Ovary (tissue), 7 donors: ENCODE measurements at regions not wholly inside any gene's neighbourhood (a gene's known extent, or its start where the extent isn't known, plus 50 kb on each side); places are given as distances from the start of the nearest gene placed in this dataset.

Experiments
- DNase-seq, 5 donors: peaks; one replicate each; pipeline ENCODE4 v3.0.0-alpha.2; 2019 to 2020
- H3K27ac ChIP-seq, 2 donors: fragments of 200-600 bp; one replicate each; pipeline versions ENCODE4 v1.5.1 to v1.8.0; 2019 to 2022
- H3K27me3 ChIP-seq: fragments of 200-600 bp; one replicate; pipeline ENCODE4 v1.8.0; 2022
- H3K36me3 ChIP-seq: fragments of 200-600 bp; sonication (generic); one replicate; pipeline ENCODE4 v1.5.1; 2019
- H3K4me1 ChIP-seq: one replicate; pipeline ENCODE4 v1.8.1; 2013; ENCODE audit warnings: mild to moderate bottlenecking, moderate library complexity; ENCODE audit not compliant: insufficient read depth
- H3K4me3 ChIP-seq: fragments of 200-600 bp; sonication (generic); one replicate; pipeline ENCODE4 v1.5.1; 2017
- H3K9me3 ChIP-seq, 2 donors: fragments of 200-600 bp in 1 of 2; sonication (generic) in 1 of 2; one replicate each; pipeline versions ENCODE4 v1.5.1 to v1.8.1; 2013 to 2019; ENCODE audit warnings: mild to moderate bottlenecking in 1 of 2, moderate library complexity in 1 of 2
- EP300 ChIP-seq: sonication (generic); formaldehyde crosslinking; IDR thresholded peaks from one replicate; pipeline ENCODE4 v1.6.1; 2017; ENCODE audit warnings: antibody characterized with exemption
- POLR2A ChIP-seq: fragments of 450-650 bp; IDR thresholded peaks from one replicate; pipeline ENCODE4 v1.6.1; 2017; ENCODE audit warnings: antibody characterized with exemption, mild to moderate bottlenecking, moderate library complexity
- WGBS, 3 donors: extraction: QIAGEN DNeasy Blood & Tissue Kit in 1 of 3; methylation state at CpG; one replicate each; pipeline versions ENCODE4 v1.1.5 to v1.1.7; 2013 to 2017; 5-methylcytosine and 5-hydroxymethylcytosine counted together
- intact Hi-C, 4 donors: fragments of 100-400 bp; cut with DNase I; formaldehyde crosslinking; loops; one replicate each; pipeline versions ENCODE4 v1.11.0 to v1.15.1; 2022 to 2023
- TF ChIP-seq, protein P1 (sequence below), 3 donors: fragments of 450-650 bp in 2 of 3; fragments of 200-600 bp in 1 of 3; IDR thresholded peaks; one replicate each; pipeline versions ENCODE4 v1.5.1 to v1.8.0; 2016 to 2022; ENCODE audit warnings: antibody characterized with exemption in 3 of 3, mild to moderate bottlenecking in 1 of 3
- donor health status: DM: no; HTN: no; CAD: no; lungs with moderate emphysema.
- donor health status: DM: no; HTN: no; CAD: no.
- donor health status: Bipolar disorder and iron deficiency.
- donor health status: DM: no; HTN: no; CAD: no.
- donor health status: DM: yes; HTN: yes; CAD: no.

DNA sequence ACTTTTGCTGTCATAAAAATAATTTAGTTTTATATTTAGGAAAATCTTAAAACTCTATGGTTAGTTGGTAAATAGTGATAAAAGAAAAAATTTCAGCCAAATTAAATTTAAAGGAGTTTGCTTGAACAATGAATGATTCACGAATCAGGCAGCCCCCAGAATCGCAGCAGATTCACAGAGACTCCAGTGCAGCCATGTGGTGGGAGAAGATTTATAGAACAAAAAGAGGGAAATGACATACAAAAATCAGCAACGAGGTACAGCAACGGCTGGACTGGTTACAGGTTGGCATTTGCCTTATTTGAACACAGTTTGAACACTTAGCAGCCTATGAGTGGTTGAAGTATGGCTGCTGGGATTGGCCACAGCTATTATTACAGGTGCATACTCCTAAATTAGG is 96.4 kb upstream of the MYCBP2 start:
- no peak overlapping the region for H3K4me3 ChIP-seq
- 10 to 28% (median 20%) methylated on average over 4 of the region's 4 CpGs for whole genome bisulfite sequencing, 3 donors
- TF ChIP-seq POLR2A = no peak
- TF ChIP-seq, protein P1, sequence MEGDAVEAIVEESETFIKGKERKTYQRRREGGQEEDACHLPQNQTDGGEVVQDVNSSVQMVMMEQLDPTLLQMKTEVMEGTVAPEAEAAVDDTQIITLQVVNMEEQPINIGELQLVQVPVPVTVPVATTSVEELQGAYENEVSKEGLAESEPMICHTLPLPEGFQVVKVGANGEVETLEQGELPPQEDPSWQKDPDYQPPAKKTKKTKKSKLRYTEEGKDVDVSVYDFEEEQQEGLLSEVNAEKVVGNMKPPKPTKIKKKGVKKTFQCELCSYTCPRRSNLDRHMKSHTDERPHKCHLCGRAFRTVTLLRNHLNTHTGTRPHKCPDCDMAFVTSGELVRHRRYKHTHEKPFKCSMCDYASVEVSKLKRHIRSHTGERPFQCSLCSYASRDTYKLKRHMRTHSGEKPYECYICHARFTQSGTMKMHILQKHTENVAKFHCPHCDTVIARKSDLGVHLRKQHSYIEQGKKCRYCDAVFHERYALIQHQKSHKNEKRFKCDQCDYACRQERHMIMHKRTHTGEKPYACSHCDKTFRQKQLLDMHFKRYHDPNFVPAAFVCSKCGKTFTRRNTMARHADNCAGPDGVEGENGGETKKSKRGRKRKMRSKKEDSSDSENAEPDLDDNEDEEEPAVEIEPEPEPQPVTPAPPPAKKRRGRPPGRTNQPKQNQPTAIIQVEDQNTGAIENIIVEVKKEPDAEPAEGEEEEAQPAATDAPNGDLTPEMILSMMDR (IDR thresholded peaks at IDR 0.05) = no peak
- TF ChIP-seq EP300 = no peak
- no peaks in the 10 kb centered on the region for H3K36me3 ChIP-seq
- intact Hi-C loops = no loop called here
- no peak overlapping the region for H3K27ac ChIP-seq
- DNase-seq = no peak
- peaks cover 2% of the 10 kb centered on the region for H3K4me1 ChIP-seq
- H3K27me3 ChIP-seq = no peaks in the 10 kb centered on the region
- no peaks in the 10 kb centered on the region for H3K9me3 ChIP-seq

DNA sequence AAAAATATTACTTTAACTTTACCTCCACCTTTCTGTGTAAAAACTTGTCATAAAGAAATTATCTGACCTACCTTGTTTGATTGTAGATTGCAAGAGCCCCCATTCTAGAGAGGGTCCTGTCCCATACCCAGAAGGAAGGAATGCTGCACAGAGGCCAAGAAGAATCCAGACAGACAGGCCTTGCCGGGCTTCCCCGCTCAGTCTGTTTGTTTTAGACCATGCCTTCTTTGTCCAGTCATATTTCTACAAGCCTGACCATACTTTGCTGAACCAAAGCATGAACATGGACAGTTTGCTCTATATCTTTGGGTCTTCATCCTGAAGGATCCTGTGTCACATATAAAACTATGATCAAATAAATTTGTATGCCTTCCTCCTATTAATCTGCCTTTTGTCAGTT is 95.8 kb upstream of the MYCBP2 start:
- no peak overlapping the region for H3K4me3 ChIP-seq
- 45 to 69% (median 65%) methylated on average over 2 of the region's 2 CpGs for WGBS, 3 donors
- DNase-seq = no peak
- no peak overlapping the region for H3K27ac ChIP-seq
- H3K9me3 ChIP-seq = no peaks in the 10 kb centered on the region
- H3K27me3 ChIP-seq = no peaks in the 10 kb centered on the region
- intact Hi-C loops = no loop called here
- no peak for TF ChIP-seq EP300
- no peak for TF ChIP-seq POLR2A
- TF ChIP-seq, protein P1 (IDR thresholded peaks at IDR 0.05) = no peak
- H3K4me1 ChIP-seq = peaks cover 2% of the 10 kb centered on the region
- H3K36me3 ChIP-seq = no peaks in the 10 kb centered on the region

DNA sequence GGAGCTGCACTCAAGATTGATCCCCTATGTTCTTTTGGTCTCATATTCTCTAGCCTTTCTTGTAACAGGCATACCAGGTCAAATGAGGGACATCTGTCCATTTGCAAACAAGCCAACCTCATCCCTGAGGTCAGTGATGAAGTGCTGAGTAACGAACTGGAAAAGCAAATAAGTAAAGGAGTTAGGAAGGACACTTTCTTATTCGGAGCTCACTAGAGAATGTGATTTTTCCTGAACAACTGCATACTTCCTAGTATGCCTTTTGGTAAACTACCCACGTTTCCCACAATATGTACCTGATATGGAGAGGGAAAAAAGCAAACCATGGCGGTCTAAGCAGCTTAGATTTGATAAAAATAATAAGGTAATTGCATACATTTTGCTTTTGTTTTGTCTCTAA is 91.0 kb upstream of the MYCBP2 start:
- H3K9me3 ChIP-seq = no peaks in the 10 kb centered on the region
- no peak overlapping the region for H3K27ac ChIP-seq
- H3K27me3 ChIP-seq = no peaks in the 10 kb centered on the region
- TF ChIP-seq, protein P1 (IDR thresholded peaks at IDR 0.05) = no peak
- TF ChIP-seq EP300 = no peak
- no peak for TF ChIP-seq POLR2A
- intact Hi-C loops = no loop called here
- 12 to 36% (median 19%) methylated on average over 4 of the region's 4 CpGs for WGBS, 3 donors
- no peaks in the 10 kb centered on the region for H3K36me3 ChIP-seq
- H3K4me1 ChIP-seq = peaks cover 8% of the 10 kb centered on the region
- H3K4me3 ChIP-seq = no peak overlapping the region
- DNase-seq = no peak

DNA sequence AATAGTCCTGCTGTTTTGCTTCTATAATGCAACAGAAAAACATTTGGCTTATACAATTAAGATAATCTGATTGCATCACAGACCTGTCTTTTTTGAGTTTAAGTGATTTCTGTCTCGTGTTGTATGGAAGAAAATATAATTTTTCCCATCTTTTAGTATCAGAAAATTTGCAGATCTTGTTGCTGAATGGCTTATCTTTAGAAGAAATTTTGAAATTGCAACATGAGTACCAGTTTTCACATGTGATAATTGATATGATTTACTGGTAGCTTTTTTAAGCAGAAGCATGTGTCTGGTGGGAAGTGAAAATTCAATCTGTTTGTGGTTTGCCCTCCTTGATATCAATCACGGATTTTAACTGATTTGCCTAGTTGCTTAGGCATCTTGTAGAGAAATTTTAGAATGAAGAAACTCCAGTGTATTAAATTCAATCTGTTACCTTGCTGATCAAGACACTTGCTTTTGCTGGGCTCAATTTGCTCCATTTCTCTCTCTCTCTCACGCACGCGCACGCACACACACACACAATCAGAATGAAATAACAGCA is 89.8 kb upstream of the MYCBP2 start:
- Histone ChIP-seq H3K4me3 (no peak overlapping the region), H3K4me1 (peaks cover 8% of the 10 kb centered on the region), H3K27ac (no peak overlapping the region), H3K9me3 (no peaks in the 10 kb centered on the region), H3K27me3 (no peaks in the 10 kb centered on the region), H3K36me3 (no peaks in the 10 kb centered on the region)
- intact Hi-C loops = no loop called here
- no peak for TF ChIP-seq POLR2A
- TF ChIP-seq, protein P1 (IDR thresholded peaks at IDR 0.05) = no peak
- 77 to 79% (median 78%) methylated on average over 6 of the region's 6 CpGs for WGBS, 3 donors
- DNase-seq = no peak
